DMS53 treated with DMSO at 0.1 percent for 48 hours (cell line): ENCODE measurements at regions not wholly inside any gene's neighbourhood (a gene's known extent, or its start where the extent isn't known, plus 50 kb on each side); places are given as distances from the start of the nearest gene placed in this dataset.
"Not testable (repeated sequence)": the region's sequence is repeated elsewhere in the genome, so short reads cannot be mapped to it uniquely, and the experiment has no call there.

Source experiments
- DNase-seq: peaks from one replicate; lab custom pipeline; 2025; ENCODE audit not compliant: unreplicated experiment; lab: John Stamatoyannopoulos, UW

DNA sequence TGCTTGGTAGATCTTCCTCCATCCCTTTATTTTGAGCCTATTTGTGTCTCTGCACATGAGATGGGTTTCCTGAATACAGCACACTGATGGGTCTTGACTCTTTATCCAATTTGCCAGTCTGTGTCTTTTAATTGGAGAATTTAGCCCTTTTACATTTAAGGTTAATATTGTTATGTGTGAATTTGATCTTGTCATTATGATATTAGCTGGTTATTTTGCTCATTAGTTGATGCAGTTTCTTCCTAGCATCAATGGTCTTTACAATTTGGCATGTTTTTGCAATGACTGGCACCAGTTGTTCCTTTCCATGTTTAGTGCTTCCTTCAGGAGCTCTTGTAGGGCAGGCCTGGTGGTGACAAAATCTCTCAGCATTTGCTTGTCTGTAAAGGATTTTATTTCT, 72.4 kb downstream of the HNRNPD start:
- not testable (repeated sequence) for DNase-seq

DNA sequence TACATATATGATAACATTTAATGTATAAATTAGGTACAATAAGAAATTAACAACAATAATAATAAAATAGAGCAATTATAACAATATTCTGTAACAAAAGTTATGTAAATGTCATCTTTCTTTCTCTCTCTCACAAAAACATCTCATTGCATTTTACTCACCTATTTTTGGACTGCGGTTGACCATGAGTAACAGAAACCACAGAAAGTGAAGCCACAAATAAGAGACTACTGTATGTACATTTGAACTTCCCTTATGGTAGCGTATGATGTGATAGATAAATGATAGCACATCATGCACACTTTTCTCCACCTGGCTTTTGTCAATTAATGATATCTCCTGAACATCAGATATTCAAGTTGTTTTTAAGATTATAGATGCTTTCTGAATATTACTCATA, 80.5 kb downstream of the HNRNPD start:
- DNase-seq, result no peak

DNA sequence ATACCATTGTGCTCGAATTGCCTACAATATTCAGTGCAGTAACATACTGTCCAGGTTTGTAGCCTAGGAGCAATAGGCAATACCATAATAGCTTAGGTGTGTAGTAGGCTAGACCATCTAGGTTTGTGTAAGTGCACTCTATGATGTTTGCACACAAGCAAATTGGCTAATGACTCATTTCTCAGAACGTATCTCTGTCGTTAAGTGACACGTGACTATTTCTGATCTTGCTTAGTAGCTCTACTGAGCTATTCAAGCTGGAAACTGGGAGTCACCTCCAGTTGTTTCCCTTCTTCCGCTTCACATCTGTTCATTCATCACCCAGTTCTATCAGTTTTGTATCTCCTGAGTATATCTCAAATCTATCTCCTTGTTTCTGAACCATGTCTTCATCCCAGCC, 86.1 kb downstream of the HNRNPD start:
- peak; percentile 70 for DNase-seq

DNA sequence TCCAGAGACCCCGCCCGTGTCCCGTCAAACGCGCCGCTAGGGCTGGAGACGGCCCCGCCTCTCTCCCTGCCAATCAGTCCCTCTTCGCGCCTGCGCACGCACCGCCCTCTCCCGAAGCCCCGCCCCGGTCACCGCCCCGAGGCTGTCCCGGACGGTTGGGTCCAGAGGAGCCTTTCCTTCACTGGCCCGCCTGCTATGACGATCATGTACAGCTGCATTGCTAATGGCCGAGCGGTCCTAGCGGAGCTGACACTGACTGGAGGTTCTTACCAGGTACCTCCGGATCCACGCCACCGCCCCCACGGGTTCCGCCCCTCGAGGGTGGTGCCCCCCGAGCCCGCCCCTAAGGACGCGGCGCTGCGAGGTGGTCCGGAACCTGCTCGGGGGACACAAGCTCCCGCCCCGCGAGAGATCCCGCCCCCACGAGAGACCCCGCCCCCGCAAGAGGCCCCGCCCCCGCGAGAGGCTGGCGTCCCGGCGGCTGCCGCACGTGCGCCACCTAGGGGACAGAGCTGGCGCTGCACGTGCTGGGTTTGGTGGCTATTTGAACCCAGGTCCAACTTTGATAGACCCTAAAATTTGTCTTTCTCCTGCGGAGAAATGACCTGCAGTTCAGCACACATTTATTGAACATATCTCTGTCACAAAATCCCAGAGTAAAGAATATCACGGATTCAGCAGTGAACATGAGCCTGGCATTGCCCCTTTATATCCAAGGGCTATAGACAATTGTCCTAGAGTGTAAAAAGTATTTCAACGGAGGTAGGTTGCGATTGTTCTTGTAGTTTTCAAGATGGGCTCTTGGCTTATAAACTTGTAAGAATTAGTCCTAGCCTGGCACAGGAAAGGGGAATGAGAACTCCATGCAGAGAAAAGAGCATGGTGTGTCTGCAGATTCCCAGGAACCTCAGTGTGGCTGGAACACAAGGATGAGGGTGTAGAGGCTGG, 88.7 kb downstream of the HNRNPD start:
- DNase-seq, result peak; percentile 90

DNA sequence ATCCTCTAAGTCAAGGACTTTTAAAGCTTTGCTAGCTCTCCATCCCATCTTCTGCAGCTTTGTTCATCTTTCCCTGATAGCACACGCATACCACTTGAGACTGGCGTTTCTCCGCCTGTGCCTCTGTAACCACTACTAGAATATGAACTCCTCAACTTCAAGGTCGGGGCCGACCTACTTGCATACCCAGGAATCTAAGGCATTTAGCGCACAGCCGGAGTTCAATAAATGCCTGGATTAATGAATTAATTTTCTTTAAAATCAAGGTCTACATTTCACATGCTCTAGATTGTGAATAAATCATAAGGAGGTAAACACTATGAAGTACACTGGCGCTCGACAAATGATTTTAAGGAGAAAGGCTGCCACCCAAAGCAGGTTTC, 89.3 kb downstream of the HNRNPD start:
- DNase-seq, result peak; percentile 20

DNA sequence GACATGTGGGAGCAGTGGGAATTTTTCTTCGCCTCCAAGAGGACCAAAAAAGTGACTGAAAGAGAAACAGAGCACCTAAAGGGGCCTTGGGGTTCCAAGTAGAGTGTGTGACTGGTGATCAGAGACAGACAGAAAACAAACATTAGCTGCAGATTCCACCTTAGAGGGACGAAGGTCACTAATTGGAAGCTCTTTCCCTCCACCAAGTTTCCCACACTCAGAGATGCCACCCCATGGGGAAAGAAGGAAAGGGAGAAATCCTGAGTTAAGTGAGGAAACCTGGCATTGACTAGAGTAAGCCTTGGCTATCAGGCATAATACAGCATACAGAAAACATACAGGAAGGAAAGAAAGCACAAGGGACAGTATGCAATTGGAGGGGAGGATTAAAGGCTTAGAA, 90.9 kb downstream of the HNRNPD start:
- no peak for DNase-seq

DNA sequence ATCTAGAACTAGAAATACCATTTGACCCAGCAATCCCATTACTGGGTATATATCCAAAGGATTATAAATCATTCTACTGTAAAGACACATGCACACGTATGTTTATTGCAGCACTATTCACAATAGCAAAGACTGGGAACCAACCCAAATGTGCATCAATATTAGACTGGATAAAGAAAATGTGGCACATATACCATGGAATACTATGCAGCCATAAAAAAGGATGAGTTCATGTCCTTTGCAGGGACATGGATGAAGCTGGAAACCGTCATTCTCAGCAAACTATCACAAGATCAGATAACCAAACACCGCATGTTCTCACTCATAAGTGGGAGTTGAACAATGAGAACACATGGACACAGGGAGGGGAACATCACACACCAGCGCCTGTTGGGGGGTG, 94.2 kb downstream of the HNRNPD start:
- DNase-seq, result not testable (repeated sequence)

DNA sequence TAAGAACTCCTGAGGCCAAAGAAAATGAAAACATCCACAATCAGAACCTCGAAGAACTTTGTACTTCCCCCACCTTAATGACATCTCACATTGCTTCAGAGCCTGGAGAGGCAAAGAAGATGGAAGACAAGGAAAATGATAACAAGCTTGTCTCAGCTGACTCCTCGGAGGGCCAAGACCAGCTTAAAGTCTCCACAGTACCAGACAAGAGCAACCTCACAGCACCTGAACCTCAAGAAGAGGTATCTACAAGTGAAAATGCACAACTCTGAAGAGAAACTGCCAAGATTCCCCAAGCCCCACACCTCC, 97.5 kb downstream of the HNRNPD start:
- no peak for DNase-seq

DNA sequence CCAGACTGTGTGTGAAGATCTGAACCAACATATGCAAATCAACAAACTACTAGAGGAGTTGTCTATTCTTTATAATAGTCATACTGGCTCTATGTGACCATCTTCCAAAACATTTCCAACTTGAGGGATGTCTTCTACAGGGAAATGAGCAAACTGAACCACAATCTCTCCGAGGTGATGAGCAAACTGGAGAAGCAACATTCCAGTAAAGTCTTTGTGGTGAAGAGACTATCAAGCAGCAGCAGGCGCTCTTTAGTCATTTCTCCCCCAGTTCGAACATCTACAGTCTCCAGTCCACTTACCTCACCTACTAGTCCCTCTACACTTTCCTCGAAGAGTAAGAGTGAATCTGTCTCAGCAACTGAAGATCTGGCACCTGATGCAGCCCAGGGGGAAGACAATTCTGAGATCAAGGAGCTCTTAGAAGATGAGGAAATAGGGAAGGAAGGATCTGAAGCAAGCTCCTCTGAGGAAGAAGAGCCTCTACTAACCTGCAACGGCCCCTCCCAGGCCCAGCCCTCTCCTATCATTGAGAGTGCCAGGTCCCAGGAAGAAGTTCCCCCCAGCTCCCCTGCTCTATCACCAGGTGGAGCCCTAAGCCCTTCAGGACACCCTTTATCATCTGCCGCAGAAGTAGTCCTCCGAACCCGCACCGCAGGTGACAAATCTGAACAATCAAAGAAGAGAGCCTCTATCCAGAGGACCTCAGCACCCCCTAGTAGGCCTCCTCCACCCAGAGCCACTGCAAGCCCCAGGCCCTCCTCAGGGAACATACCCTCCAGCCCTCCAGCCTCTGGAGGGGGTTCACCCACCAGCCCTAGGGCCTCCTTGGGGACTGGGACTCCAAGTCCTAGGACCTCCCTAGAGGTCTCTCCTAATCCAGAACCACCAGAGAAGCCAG, 98.1 kb downstream of the HNRNPD start:
- no peak for DNase-seq

DNA sequence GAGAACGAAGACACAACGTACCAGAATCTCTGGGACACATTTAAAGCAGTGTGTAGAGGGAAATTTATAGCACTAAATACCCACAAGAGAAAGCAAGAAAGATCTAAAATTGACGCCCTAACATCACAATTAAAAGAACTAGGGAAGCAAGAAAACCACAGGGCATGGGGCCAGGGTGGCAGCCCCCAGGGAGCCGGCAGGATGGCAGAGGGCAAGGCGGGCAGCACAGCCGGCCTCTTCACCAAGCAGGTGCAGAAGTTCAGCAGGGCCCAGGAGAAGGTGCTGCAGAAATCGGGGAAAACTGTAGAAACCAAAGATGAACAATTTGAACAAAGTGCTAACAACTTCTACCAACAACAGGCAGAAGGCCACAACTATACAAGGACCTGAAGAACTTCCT, 99.1 kb downstream of the HNRNPD start:
- not testable (repeated sequence) for DNase-seq

DNA sequence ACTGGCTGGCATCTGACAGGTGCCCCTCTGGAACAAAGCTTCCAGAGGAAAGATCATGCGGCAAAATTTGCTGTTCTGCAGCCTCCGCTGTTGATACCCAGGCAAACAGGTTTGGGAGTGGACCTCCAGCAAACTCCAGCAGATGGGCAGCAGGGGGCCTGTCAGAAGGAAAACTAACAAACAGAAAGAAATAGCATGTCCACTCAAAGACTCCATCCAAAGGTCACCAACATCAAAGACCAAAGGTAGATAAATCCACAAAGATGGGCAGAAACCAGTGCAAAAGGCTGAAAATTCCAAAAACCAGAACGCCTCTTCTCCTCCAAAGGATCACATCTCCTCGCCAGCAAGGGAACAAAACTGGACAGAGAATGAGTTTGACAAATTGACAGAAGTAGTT, 101.3 kb downstream of the HNRNPD start:
- DNase-seq, result not testable (repeated sequence)

DNA sequence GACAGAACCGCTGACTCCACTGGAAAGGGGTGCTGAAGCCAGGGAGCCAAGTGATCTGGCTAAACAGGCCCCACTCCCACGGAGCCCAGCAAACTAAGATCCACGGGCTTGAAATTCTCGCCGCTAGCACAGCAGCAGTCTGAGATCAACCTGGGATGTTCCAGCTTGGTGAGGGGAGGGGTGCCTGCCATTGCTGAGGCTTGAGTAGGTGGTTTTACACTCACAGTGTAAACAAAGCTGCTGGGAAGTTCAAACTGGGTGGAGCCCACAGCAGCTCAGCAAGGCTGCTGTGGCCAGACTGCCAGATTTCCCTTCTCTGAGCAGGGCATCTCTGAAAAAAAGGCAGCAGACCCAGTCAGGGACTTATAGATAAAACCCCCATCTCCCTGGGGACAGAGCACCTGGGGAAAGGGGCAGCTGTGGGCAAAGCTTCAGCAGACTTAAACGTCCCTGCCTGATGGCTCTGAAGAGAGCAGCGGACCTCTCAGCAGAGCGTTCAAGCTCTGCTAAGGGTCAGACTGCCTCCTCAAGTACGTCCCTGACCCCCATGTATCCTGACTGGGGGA, 101.8 kb downstream of the HNRNPD start:
- DNase-seq, result not testable (repeated sequence)

DNA sequence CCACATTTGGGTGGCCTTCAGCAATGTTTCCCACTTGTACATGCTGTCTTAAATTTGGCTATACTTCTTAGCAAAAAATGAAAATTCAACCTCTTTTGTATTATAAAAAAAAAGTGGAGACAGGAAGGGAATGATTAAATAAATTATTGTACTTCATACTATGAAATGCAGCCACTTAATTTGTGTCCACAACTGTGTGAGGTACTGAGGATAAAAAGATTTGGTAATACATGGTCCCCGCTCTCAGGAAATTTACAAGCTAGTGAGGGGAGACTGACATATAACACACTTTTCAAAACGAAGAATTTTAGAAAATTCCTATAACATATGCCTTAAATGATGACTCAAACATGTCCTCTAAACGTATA, 105.0 kb downstream of the HNRNPD start:
- DNase-seq, result no peak

DNA sequence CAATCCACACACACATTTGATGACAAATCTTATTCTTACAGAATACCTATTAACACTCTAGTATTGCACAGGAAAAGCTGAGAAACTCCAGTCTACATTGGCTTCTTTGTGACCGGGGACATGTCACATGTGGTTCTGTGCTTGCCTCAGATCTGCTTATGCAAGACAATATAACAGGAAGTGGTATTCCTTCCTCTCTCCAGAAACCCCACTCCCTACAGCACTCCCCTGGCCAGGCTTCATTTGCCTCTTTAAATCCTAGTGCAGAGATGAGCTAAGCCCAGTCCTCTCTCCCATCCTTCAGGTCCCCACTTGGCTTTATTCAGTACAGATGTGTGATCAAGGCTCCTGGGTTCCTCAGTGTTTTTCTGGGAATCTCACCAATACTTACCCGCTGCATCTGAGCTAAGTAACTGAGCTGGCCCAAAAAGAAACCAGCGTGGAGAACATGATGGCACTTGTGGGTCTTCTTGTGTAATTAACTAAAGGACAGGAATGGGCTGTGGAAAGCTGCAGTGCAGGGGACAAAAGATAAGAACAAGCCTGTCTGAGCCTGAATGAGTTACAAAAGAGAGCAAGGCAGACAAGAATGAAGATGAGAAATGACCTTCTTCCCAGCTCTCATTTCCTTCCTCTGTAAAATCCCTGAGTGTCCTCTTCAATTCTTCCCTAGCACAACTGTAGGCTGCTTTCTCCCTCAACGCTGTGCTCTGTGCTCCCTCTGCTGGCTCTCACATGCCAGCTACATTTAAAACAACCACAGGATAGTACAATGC, 105.6 kb downstream of the HNRNPD start:
- DNase-seq, result peak; percentile 45

DNA sequence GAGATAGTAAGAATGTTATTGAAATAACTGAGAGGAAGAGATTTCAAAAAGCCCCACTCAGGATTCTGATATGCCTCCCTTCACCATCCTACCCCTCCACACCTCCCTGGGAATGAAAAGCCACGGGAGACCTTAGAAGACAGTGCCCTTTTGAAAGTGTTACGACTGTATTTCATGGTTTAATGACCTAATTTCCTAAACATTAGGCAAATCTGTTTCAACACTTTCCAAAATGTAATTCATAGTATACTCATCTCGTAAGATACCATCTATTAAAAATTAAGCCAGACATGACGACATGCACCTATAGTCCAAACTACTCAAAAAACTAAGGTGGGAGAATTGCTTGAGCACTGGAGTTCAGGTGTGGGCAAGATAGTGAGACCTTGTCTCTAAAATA, 106.3 kb downstream of the HNRNPD start:
- no peak for DNase-seq

DNA sequence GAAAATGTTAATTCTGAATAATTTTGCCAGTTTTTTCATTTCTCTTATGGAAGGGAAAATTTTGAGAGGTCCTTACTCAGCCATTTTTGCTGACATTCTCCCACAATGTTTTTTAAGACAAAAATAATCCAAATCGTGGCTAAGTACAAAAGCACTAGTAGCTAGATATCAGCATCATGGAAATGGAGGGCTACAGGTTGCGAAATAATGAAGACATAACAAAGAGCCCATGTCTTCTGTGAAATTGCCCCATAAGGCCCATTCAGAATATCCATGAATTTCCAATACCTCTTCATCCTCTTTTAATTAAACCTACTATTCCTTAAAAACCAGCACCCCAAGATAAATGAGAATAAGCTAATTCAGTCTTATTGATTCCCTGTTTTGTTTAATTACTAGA, 107.4 kb downstream of the HNRNPD start:
- DNase-seq, result no peak

DNA sequence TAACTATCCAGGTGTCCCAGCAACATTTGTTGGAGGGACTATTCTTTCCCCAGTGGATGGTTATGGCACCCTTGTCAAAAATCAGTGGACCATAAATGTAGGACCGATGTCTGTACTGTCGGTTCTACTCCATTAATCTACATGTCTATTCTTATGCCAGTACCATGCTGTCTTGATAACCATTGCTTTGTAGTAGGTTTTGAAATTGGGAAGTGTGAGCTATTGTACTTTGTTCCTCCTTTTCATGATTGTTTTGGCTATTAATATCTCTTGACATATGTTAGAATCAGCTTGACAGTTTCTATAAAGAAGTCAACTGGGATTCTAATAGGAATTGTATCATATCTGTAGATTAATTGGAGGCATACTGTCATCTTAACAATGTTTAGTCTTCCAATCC, 112.7 kb downstream of the HNRNPD start:
- DNase-seq, result no peak

DNA sequence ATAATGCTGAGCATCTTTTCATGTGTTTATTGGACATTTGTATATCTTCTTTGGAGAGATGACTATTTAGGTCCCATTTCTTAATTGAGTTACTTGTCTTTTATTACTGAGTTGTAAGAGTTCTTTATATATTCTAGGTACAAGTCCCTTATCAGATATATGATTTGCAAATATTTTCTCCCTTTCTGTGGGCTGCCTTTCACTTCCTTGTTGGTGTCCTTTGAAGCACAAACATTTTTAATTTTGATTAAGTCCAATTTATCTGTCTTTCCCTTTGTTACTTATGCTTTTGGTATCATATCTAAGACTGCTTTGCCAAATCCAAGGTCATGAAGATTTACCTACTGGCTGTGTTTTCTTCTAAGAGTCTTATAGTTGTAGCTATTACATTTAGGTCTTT, 113.2 kb downstream of the HNRNPD start:
- DNase-seq, result no peak

DNA sequence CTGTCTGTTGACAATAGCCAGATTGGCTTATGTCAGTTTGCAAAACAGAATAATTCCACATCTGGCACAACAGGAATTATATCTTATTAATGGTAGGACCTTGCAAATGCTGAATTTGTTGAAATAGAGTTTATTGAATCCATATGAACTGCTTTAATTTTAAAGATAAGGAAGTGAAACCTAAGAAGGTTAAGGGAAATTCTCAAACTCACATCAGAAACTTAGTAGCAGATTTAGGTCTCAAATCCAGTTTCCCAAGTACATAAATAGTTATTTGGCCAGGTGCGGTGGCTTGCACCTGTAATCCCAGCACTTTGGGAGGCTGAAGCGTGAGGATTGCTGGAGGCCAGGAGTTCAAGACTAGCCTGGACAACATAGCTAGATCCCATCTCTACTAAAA, 117.1 kb downstream of the HNRNPD start:
- DNase-seq, result no peak

DNA sequence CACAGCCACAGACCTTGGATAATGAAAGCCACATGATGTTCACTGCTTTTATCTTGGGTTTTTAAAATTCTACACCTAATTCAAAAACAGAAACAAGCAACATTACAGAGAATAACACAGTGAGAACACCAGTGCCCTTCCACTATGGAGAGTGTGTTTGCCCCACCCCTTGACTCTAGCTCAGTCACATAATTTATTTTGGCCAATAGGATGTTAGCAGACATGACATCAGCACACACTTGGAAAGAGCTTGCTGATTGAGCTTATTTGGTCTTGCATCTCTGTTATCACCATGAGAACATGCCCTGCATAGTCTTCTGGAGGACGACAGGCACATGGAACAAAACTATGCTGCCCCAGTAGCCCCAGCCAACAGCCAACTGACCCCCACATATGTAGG, 118.1 kb downstream of the HNRNPD start:
- DNase-seq, result no peak
